Stimulated activated CD4-positive, alpha-beta T cell treated with anti-CD3 and anti-CD28 coated beads, Interleukin-1b, Interleukin-23, amount 100 ng/mL, for 1 hour (primary cell): ENCODE measurements at regions not wholly inside any gene's neighbourhood (a gene's known extent, or its start where the extent isn't known, plus 50 kb on each side); places are given as distances from the start of the nearest gene placed in this dataset.

Experiments used
- DNase-seq, 2 donors: peaks; one replicate each; pipeline ENCODE4 v3.0.0-alpha.2; 2020; ENCODE audit warnings: low read depth in 2 of 2

GRCh38 chr3:182570946-182571594 is 222.2 kb upstream of the ATP11B start:
- no peak for DNase-seq

- no peak for DNase-seq
These were observed 217.4 kb upstream of the ATP11B start for GRCh38 chr3:182575941-182576340.

- DNase-seq = no peak
These were observed 209.8 kb upstream of the ATP11B start for GRCh38 chr3:182583545-182583944.

DNA sequence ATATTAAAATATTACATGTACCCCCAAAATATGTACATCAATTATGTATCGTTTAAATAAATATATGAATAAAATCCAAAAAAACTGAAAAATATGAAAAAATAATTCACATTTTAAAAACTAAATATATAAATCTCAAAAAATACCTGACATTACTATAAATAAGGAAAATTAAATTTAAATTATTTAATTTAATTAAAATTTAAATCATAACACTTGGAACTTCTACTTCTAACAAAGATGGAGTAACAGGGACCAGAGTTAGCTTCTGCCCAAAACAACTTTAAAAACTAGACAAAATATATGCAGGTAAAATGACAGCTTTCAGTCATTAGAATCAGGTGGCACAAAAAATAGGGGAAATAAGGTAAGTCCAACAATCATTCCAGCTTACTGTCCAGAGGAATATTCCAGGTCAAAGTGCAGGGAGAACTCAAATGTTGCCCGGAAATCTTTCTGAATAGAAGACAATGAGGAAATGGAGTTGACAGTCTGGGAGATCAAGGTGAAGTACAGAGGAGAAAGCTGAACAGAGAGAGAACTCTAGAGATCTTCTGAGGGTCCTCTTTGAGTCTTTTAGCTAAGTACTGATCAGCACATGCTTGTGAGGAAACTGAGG is 207.7 kb upstream of the ATP11B start:
- no peak for DNase-seq

GRCh38 chr3:182592747-182593146 is 200.6 kb upstream of the ATP11B start:
- no peak for DNase-seq

- no peak for DNase-seq
These were observed 196.5 kb upstream of the ATP11B start for GRCh38 chr3:182596676-182597410.

DNA sequence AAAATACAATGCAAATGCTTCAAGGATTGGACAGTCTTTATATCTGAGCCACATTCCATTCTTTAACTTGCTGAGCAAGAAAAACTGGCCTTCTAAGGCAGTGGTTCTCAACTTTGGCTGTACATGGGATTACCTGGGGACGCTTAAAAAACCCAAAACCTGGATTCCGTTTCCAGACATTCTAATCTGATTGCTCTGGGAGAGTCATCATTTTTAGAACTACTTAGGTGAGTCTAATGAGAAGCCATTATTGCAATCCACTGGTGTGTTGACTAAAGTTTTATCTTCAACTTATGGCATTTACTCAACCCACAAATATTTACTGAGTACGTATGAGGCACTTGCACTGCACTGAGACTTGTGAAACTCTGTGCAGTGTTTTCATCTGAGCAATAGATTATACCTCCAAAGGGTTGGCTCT is 195.7 kb upstream of the ATP11B start:
- no peak for DNase-seq

DNA sequence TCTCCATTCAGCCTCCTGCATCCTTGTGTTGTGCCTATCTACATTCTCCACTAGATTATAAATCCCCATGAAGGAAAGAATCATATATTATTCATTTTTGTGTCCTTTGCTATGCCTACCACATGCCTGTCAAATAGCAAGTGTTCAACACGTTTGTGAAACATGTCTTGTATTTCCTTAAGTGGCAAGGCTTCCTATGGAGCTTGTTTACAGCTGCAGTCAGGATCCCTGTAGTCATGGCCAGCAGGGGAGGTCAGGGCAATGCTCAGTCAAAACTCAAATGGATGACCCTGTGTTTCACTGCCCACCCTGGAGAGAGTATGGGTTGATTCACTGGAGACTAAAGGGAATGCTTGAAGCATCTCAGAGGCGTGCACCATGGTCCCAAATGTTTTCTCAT is 191.7 kb upstream of the ATP11B start:
- DNase-seq = no peak

- no peak for DNase-seq
These were observed 189.8 kb upstream of the ATP11B start for GRCh38 chr3:182603501-182603900.

- DNase-seq = no peak
These were observed 187.3 kb upstream of the ATP11B start for GRCh38 chr3:182605882-182606611.

DNA sequence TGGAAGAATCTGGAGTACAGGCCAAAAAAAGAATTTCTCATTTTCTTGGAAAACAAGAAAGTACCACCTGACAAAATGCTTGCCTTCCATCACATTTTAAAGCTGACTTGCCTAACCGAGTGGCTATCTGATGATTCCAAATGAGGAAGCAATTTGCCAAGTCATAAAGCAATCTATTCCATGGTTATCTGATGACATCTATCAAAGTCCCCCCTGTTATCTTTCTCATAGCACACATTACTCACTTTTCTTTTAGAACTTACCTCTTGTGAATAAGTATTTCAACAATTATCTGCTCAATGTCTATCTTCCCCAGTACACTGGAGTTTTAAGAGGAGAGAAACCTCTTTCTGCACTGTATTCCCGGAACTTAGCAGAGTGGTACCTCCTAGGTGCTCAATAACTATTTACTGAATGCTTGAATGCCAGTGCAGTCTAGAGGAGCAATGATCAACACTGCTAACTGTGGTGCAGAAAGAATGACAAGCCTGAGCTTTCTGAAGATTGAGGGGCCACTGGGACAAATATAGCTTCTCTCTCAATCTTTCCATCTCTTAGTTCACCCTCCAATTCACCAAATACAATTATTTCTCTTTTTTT is 186.3 kb upstream of the ATP11B start:
- DNase-seq = no peak

DNA sequence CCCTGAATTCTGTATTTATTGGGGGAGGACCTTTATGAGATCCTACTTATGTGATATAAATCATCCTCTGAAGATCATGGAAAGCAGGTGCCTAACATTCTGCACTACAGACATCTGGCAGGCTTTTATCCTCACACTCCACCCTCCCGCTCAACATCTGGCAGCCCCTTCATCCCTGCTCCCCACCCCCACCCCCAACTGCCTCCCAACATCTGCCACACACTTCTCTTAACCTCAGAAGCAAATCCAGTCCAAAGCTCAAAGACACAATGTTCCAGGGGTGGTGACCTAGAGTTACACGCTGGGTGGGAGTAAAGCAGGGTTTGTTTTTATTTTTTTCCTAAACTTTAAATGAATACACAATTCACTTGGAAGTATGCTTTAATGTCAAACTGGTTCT is 184.5 kb upstream of the ATP11B start:
- DNase-seq = no peak

- DNase-seq = no peak
These were observed 183.6 kb upstream of the ATP11B start for GRCh38 chr3:182609575-182610156.

DNA sequence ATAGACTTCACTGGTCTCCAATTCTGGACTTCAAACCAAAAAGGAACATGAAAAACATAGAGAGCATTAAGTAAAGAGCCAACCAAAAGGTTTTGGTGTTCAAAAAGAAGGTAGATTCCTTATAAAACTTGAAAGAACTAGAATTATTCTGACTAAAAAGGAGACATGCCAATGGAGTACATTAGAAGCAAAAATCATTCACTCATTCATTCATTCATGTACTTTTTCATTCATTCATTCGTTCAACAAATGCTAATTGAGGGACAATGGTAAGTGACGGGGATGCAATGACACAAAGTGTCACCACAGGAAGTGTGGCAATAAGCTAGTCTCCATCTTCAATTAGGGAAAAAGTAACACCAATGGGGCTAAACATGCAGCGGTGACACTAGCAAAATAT is 181.0 kb upstream of the ATP11B start:
- DNase-seq = no peak

DNA sequence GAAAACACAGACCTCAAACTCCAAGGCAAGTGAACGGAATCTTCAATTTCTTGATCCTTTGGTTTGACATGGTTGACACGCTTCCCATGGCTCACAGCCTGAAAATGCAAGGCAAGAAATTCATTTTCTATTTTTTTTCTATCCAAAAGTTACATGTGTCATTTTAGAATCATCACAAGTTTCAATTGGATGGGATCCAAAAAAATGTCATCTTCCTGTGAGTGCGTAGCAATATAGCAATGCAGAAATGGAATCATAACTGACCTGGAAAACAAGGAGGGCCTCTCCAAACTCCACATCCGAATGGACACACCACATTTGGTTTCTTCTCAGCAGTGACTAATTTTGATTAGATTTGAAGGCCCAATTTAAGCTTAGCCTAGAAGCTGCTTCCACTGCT is 175.8 kb upstream of the ATP11B start:
- no peak for DNase-seq

GRCh38 chr3:182618085-182618732 is 175.1 kb upstream of the ATP11B start:
- DNase-seq = no peak

DNA sequence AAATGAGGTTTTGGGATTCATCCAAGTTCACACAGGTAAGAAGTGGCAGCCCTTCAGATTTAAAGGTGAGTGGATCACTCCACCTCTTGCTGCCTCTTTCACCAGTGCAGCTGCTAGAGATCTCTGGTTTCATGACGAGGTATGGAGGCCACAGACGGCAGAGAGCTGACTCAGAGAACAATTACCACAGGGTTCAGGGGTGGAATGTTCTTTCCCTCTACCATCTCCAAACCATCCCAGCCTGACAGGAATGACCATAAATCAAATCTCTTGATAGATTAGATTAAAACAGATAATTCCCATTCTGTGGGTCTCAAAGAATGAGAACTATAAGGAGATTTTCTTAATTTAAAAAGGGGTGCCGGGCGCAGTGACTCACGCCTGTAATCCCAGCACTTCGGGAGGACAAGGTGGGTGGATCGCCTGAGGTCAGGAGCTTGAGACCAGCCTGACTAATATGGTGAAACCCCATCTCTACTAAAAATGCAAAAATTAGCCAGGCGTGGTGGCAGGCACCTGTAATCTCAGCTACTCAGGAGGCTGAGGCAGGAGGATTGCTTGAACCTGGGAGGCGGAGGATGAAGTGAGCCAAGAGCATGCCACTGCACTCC is 174.2 kb upstream of the ATP11B start:
- DNase-seq = no peak

DNA sequence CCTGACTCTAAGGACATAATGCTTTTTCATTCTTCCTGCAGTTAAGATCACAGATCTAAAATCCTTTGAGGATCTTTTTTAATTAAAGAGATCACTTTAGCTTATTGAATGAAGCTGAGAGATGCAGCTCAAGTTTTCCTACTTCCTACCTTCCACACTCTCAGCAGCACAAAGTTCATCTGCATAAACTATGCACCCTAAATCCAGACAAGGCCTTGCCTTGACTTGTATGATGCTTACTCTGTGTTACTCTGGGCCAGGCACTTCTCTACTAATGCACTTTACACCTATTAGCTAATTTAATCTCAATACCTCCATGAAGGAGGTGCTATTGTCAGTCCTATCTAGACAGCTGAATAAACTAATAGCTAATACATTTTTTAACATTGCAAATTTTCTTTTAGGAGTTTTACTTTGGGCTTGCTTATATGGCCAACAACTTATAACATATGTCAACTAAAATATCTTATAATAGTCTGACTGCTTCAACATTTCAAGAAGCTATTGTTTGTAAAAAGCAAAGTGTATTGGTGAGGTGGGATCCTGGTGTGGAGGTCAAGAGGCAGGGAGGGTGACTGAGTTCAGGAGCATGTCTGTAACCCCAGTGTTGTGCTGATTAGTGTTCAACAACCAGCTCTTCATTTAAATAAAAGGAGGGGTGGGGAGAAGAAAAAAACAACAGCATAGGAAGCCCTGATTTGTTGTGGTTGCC is 172.4 kb upstream of the ATP11B start:
- DNase-seq = no peak

GRCh38 chr3:182621435-182622240 is 171.7 kb upstream of the ATP11B start:
- no peak for DNase-seq
